ENCODE measurements at regions not wholly inside any gene's neighbourhood (a gene's known extent, or its start where the extent isn't known, plus 50 kb on each side); places are given as distances from the start of the nearest gene placed in this dataset.

DNA sequence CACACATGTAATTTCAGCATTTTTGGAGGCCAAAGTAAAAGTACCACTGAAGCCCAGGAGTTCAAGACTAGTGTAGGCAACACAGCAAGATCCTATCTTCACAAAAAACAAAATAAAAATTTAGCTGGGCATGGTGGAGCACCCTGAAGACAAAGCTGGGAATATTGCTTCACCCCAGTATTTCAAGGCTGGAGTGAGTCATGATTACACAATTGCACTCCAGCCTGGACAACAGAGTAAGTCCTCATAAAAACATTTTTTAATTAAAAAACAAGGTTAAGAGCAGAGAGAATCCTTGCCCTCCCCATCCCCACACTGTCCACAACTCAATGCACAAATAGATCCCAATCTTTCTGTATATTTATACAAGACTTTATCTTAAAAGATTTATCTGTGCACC lies 321.9 kb upstream of the HSFY2 start:
- Mint-ChIP-seq H3K4me1 (ENCODE audit: low read depth) (no peaks in the 10 kb centered on the region), H3K9me3 (no peaks in the 10 kb centered on the region), H3K36me3 (ENCODE audit: low read depth) (no peaks in the 10 kb centered on the region), H3K4me3 (no peak overlapping the region), H3K27ac (no peak overlapping the region), H3K27me3 (ENCODE audit: low read depth) (peaks cover 23% of the 10 kb centered on the region)

DNA sequence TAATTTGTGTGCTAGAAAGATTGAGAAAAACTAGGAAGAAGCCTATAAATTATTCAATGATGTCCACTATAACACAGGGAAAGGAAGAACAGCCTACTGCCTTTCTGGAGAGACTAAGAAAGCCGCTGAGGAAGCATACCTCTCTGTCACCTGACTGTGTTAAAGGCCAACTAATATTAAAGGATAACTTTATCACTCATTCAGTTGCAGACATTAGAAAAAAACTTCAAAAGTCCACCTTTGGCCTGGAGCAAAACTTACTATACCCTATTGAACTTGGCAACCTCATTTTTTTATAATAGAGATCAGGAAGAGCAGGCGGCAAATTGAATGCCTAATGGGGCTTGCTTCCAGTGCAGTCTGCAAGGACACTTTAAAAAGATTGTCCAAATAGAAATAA lies 309.5 kb upstream of the HSFY2 start:
- H3K9me3 Mint-ChIP-seq, result no peaks in the 10 kb centered on the region
- peaks cover 4% of the 10 kb centered on the region for H3K27me3 Mint-ChIP-seq (ENCODE audit: low read depth)
- H3K4me3 Mint-ChIP-seq, result no peak overlapping the region
- no peaks in the 10 kb centered on the region for H3K4me1 Mint-ChIP-seq (ENCODE audit: low read depth)
- H3K27ac Mint-ChIP-seq, result no peak overlapping the region
- H3K36me3 Mint-ChIP-seq (ENCODE audit: low read depth), result no peaks in the 10 kb centered on the region

DNA sequence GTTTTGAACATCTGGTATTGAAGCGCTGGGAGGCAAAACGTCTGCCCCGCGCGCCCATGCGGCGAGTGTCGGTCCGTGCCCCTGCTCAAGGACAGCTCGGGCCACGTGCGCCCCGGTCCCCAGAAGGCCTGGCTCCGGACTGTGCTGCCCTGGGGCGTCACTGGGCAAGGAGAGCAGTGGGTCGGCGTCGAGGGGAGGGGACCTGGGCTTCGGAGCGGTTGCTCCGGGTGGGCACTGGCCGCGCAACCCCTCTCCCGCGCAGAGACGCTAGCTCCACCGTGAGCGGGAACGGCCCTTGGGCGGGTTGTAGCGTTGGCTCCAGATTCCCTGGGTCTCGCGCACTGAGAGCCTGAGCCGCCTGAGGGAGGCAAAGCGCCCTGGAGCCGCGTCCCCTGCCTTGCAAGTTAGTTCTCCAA lies 304.2 kb upstream of the HSFY2 start:
- peaks cover 8% of the 10 kb centered on the region for H3K4me1 Mint-ChIP-seq (ENCODE audit: low read depth)
- no peak overlapping the region for H3K27ac Mint-ChIP-seq
- H3K36me3 Mint-ChIP-seq (ENCODE audit: low read depth), result no peaks in the 10 kb centered on the region
- no peaks in the 10 kb centered on the region for H3K9me3 Mint-ChIP-seq
- peaks cover 4% of the 10 kb centered on the region for H3K27me3 Mint-ChIP-seq (ENCODE audit: low read depth)
- H3K4me3 Mint-ChIP-seq, result peak overlapping the region; percentile 76

- Mint-ChIP-seq H3K9me3 (no peaks in the 10 kb centered on the region), H3K27me3 (ENCODE audit: low read depth) (peaks cover 4% of the 10 kb centered on the region), H3K27ac (peak overlapping the region; percentile 33), H3K36me3 (ENCODE audit: low read depth) (no peaks in the 10 kb centered on the region), H3K4me3 (peak overlapping the region; percentile 76), H3K4me1 (ENCODE audit: low read depth) (peaks cover 8% of the 10 kb centered on the region)
Measured at GRCh38 chrY:19076846-19077697, 303.5 kb upstream of the HSFY2 start.

DNA sequence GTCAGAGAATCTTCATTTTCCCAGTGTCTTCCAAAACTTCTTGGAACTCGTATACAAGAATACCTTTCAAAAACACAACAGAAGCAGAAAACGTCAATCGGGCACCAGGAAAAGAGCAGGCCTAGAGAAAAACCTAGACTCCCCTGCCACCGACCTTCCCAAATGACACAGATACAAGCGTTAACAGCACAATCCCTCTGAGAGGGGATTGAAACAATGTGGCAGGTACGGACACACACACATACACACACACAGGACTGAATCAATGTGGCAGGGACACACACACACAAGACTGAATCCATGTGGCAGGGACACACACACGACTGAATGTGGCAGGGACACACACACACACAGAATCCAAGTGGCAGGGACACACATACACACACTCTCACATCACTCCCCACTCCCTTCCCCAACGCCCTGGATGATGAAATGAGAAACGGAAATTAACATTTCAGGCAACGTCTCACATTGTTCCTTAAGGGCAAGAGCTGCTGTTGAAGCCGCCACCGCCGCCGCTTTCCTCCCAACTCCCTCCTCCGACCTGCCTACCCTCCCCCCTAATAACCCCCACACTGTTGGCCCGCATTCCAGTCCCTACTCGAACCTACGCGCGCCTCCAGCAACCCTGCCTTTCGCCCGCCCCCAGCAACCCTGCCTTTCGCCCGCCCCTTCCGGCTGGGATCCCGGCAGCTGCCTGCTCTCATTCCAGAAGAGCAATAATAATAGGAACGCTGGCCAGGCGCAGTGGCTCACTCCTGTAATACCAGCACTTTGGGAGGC lies 302.1 kb upstream of the HSFY2 start:
- peaks cover 8% of the 10 kb centered on the region for H3K4me1 Mint-ChIP-seq (ENCODE audit: low read depth)
- no peaks in the 10 kb centered on the region for H3K36me3 Mint-ChIP-seq (ENCODE audit: low read depth)
- H3K4me3 Mint-ChIP-seq, result peak overlapping the region; percentile 84
- no peak overlapping the region for H3K27ac Mint-ChIP-seq
- no peaks in the 10 kb centered on the region for H3K9me3 Mint-ChIP-seq
- peaks cover 4% of the 10 kb centered on the region for H3K27me3 Mint-ChIP-seq (ENCODE audit: low read depth)

- peaks cover 5% of the 10 kb centered on the region for H3K4me1 Mint-ChIP-seq (ENCODE audit: low read depth)
- no peak overlapping the region for H3K4me3 Mint-ChIP-seq
- H3K27ac Mint-ChIP-seq, result no peak overlapping the region
- H3K27me3 Mint-ChIP-seq (ENCODE audit: low read depth), result no peaks in the 10 kb centered on the region
- H3K9me3 Mint-ChIP-seq, result no peaks in the 10 kb centered on the region
- H3K36me3 Mint-ChIP-seq (ENCODE audit: low read depth), result no peaks in the 10 kb centered on the region
Measured at GRCh38 chrY:19067435-19067834, 293.9 kb upstream of the HSFY2 start.

- H3K36me3 Mint-ChIP-seq (ENCODE audit: low read depth), result no peaks in the 10 kb centered on the region
- no peaks in the 10 kb centered on the region for H3K27me3 Mint-ChIP-seq (ENCODE audit: low read depth)
- no peaks in the 10 kb centered on the region for H3K9me3 Mint-ChIP-seq
- no peak overlapping the region for H3K27ac Mint-ChIP-seq
- no peak overlapping the region for H3K4me3 Mint-ChIP-seq
- peaks cover 5% of the 10 kb centered on the region for H3K4me1 Mint-ChIP-seq (ENCODE audit: low read depth)
Measured at GRCh38 chrY:19066447-19067190, 293.1 kb upstream of the HSFY2 start.

GRCh38 chrY:19065119-19065518 lies 291.6 kb upstream of the HSFY2 start:
- Mint-ChIP-seq H3K4me1 (ENCODE audit: low read depth) (peaks cover 5% of the 10 kb centered on the region), H3K27ac (no peak overlapping the region), H3K36me3 (ENCODE audit: low read depth) (no peaks in the 10 kb centered on the region), H3K9me3 (no peaks in the 10 kb centered on the region), H3K4me3 (no peak overlapping the region), H3K27me3 (ENCODE audit: low read depth) (no peaks in the 10 kb centered on the region)

GRCh38 chrY:19059733-19060132 lies 286.2 kb upstream of the HSFY2 start:
- no peaks in the 10 kb centered on the region for H3K36me3 Mint-ChIP-seq (ENCODE audit: low read depth)
- H3K4me1 Mint-ChIP-seq (ENCODE audit: low read depth), result no peaks in the 10 kb centered on the region
- no peaks in the 10 kb centered on the region for H3K9me3 Mint-ChIP-seq
- H3K27me3 Mint-ChIP-seq (ENCODE audit: low read depth), result no peaks in the 10 kb centered on the region
- H3K27ac Mint-ChIP-seq, result no peak overlapping the region
- H3K4me3 Mint-ChIP-seq, result no peak overlapping the region

GRCh38 chrY:19058831-19059370 lies 285.4 kb upstream of the HSFY2 start:
- Mint-ChIP-seq H3K9me3 (no peaks in the 10 kb centered on the region), H3K27ac (no peak overlapping the region)

DNA sequence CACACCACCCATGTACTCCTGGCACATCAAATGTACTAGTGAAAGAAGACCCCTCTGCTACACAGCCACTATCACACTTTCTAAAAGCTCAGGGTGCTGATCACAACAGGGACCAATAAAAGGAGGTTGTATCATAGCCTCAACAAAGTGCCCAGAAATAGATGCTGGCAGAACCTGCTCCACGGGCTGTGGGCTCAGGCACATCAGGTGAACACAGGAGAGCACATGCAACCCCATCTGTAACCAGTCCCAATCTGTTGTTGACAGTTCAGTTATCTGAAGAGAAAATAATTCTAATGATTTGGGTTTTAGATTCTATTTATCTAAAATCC lies 282.6 kb upstream of the HSFY2 start:
- no peak overlapping the region for H3K4me3 Mint-ChIP-seq
- no peak overlapping the region for H3K27ac Mint-ChIP-seq
- no peaks in the 10 kb centered on the region for H3K9me3 Mint-ChIP-seq
- no peaks in the 10 kb centered on the region for H3K27me3 Mint-ChIP-seq (ENCODE audit: low read depth)
- H3K36me3 Mint-ChIP-seq (ENCODE audit: low read depth), result no peaks in the 10 kb centered on the region
- no peaks in the 10 kb centered on the region for H3K4me1 Mint-ChIP-seq (ENCODE audit: low read depth)

More at GRCh38 chrY:19058831-19059370, 285.4 kb upstream of the HSFY2 start:
- Mint-ChIP-seq H3K4me3 (no peak overlapping the region), H3K27me3 (ENCODE audit: low read depth) (no peaks in the 10 kb centered on the region), H3K36me3 (ENCODE audit: low read depth) (no peaks in the 10 kb centered on the region), H3K4me1 (ENCODE audit: low read depth) (no peaks in the 10 kb centered on the region)

- no peaks in the 10 kb centered on the region for H3K36me3 Mint-ChIP-seq (ENCODE audit: low read depth)
- H3K27ac Mint-ChIP-seq, result no peak overlapping the region
- H3K27me3 Mint-ChIP-seq (ENCODE audit: low read depth), result no peaks in the 10 kb centered on the region
- H3K4me1 Mint-ChIP-seq (ENCODE audit: low read depth), result no peaks in the 10 kb centered on the region
- H3K9me3 Mint-ChIP-seq, result no peaks in the 10 kb centered on the region
- H3K4me3 Mint-ChIP-seq, result no peak overlapping the region
Measured at GRCh38 chrY:19055232-19056137, 281.9 kb upstream of the HSFY2 start.

DNA sequence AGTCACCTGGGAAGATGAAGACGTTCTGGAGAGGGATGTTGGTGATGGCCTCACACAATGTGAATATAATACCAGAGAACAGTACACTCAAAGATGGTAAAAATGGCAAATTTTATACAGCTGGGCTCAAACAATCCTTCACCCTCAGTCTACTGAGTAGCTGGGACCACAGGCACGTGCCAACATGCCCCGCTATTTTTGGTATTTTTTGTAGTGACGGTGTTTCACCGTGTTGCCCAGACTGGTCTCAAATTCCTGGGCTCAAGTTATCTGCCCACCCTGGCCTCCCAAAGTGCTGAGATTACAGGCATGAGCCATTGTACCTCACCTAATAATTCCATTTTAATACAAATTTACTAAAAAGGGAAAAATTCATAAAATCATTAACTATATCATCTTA lies 280.3 kb upstream of the HSFY2 start:
- Mint-ChIP-seq H3K9me3 (no peaks in the 10 kb centered on the region), H3K27me3 (ENCODE audit: low read depth) (no peaks in the 10 kb centered on the region), H3K4me3 (no peak overlapping the region), H3K27ac (no peak overlapping the region), H3K36me3 (ENCODE audit: low read depth) (no peaks in the 10 kb centered on the region), H3K4me1 (ENCODE audit: low read depth) (no peaks in the 10 kb centered on the region)

- H3K9me3 Mint-ChIP-seq, result no peaks in the 10 kb centered on the region
- no peaks in the 10 kb centered on the region for H3K36me3 Mint-ChIP-seq (ENCODE audit: low read depth)
- H3K27me3 Mint-ChIP-seq (ENCODE audit: low read depth), result no peaks in the 10 kb centered on the region
- no peaks in the 10 kb centered on the region for H3K4me1 Mint-ChIP-seq (ENCODE audit: low read depth)
- no peak overlapping the region for H3K4me3 Mint-ChIP-seq
- H3K27ac Mint-ChIP-seq, result no peak overlapping the region
Measured at GRCh38 chrY:19051021-19051420, 277.5 kb upstream of the HSFY2 start.
